Astrocyte (in vitro differentiated cells and primary cell): ENCODE measurements at regions not wholly inside any gene's neighbourhood (a gene's known extent, or its start where the extent isn't known, plus 50 kb on each side); places are given as distances from the start of the nearest gene placed in this dataset.

Experiments used
- DNase-seq: peaks from one replicate; pipeline ENCODE4 v3.0.0-alpha.2; 2010; ENCODE audit warnings: low read depth
- FAIRE-seq: peaks from 2 replicates; lab custom pipeline; 2011; peaks lifted over from hg19 to GRCh38; lab: Jason Lieb, UNC
- H2AFZ ChIP-seq: 2 replicates; pipeline ENCODE4 v1.6.0; 2012; ENCODE audit warnings: low read depth, low read length, inconsistent platforms
- H3K27ac ChIP-seq: 2 replicates; pipeline ENCODE4 v1.5.1; 2011; ENCODE audit warnings: low read depth, low read length, inconsistent platforms
- H3K27me3 ChIP-seq: 2 replicates; pipeline ENCODE4 v1.6.0; 2011; ENCODE audit warnings: low read length, inconsistent platforms; ENCODE audit not compliant: insufficient read depth
- H3K36me3 ChIP-seq: 2 replicates; pipeline ENCODE4 v1.5.1; 2011; ENCODE audit warnings: low read length, inconsistent platforms; ENCODE audit not compliant: insufficient read depth
- H3K4me1 ChIP-seq: 2 replicates; pipeline ENCODE4 v1.5.1; 2011; ENCODE audit warnings: low read length, inconsistent platforms; ENCODE audit not compliant: insufficient read depth
- H3K4me2 ChIP-seq: 2 replicates; pipeline ENCODE4 v1.6.0; 2012; ENCODE audit warnings: low read length, inconsistent platforms
- H3K4me3 ChIP-seq: 2 replicates; pipeline ENCODE4 v1.5.1; 2011; ENCODE audit warnings: low read depth, mild to moderate bottlenecking, low read length, inconsistent platforms; ENCODE audit not compliant: insufficient read depth
- H3K79me2 ChIP-seq: 2 replicates; pipeline ENCODE4 v1.6.0; 2012; ENCODE audit warnings: mild to moderate bottlenecking, low read length, inconsistent platforms; ENCODE audit not compliant: insufficient read depth
- H3K9ac ChIP-seq: 2 replicates; pipeline ENCODE4 v1.6.0; 2012; ENCODE audit warnings: mild to moderate bottlenecking, low read length, inconsistent platforms
- H3K9me3 ChIP-seq: 2 replicates; pipeline ENCODE4 v1.5.1; 2012; ENCODE audit warnings: low read depth, mild to moderate bottlenecking, low read length, inconsistent platforms; ENCODE audit not compliant: insufficient read depth
- H4K20me1 ChIP-seq: 2 replicates; pipeline ENCODE4 v1.6.0; 2012; ENCODE audit warnings: low read length, inconsistent platforms; ENCODE audit not compliant: insufficient read depth
- H3K27ac Mint-ChIP-seq: one replicate; pipeline ENCODE4 v1.8.0; 2021; ENCODE audit warnings: mild to moderate bottlenecking, mixed read lengths; ENCODE audit not compliant: unreplicated experiment
- H3K27me3 Mint-ChIP-seq: one replicate; pipeline ENCODE4 v1.8.0; 2021; ENCODE audit warnings: low read depth, mixed read lengths; ENCODE audit not compliant: unreplicated experiment
- H3K36me3 Mint-ChIP-seq: one replicate; pipeline ENCODE4 v1.8.0; 2021; ENCODE audit warnings: low read depth, mixed read lengths; ENCODE audit not compliant: unreplicated experiment
- H3K4me1 Mint-ChIP-seq: one replicate; pipeline ENCODE4 v1.8.0; 2021; ENCODE audit warnings: low read depth, mixed read lengths; ENCODE audit not compliant: unreplicated experiment
- H3K4me3 Mint-ChIP-seq: one replicate; pipeline ENCODE4 v1.8.0; 2021; ENCODE audit warnings: mild to moderate bottlenecking, moderate library complexity, mixed read lengths; ENCODE audit not compliant: unreplicated experiment
- H3K9me3 Mint-ChIP-seq: one replicate; pipeline ENCODE4 v1.8.0; 2021; ENCODE audit warnings: mild to moderate bottlenecking, mixed read lengths; ENCODE audit not compliant: unreplicated experiment
- CTCF ChIP-seq: IDR thresholded peaks from 2 replicates; pipeline ENCODE4 v1.5.1; 2011; ENCODE audit warnings: low read depth, mild to moderate bottlenecking, inconsistent platforms, low read length, moderate library complexity; ENCODE audit not compliant: insufficient read depth
- EZH2 ChIP-seq: IDR thresholded peaks from 2 replicates; pipeline ENCODE4 v1.6.1; 2012; ENCODE audit warnings: mild to moderate bottlenecking, low read length, inconsistent platforms; ENCODE audit not compliant: insufficient read depth

GRCh38 chr4:137688651-137689050, 156.4 kb upstream of the PCDH18 start:
- Histone ChIP-seq H3K79me2 (no peaks in the 10 kb centered on the region), H3K4me1 (no peaks in the 10 kb centered on the region), H3K4me2 (no peak overlapping the region), H4K20me1 (no peaks in the 10 kb centered on the region), H3K27ac (no peak overlapping the region), H3K4me3 (no peak overlapping the region), H3K9me3 (no peaks in the 10 kb centered on the region), H2AFZ (no peak overlapping the region), H3K36me3 (no peaks in the 10 kb centered on the region), H3K9ac (no peak overlapping the region), H3K27me3 (no peaks in the 10 kb centered on the region)
- no peaks in the 10 kb centered on the region for H3K4me1 Mint-ChIP-seq
- DNase-seq (no peak), FAIRE-seq (no peak)
- H3K4me3 Mint-ChIP-seq, result no peak overlapping the region
- TF ChIP-seq EZH2 (no peak), CTCF (no peak)
- no peaks in the 10 kb centered on the region for H3K9me3 Mint-ChIP-seq
- H3K36me3 Mint-ChIP-seq, result no peaks in the 10 kb centered on the region
- H3K27me3 Mint-ChIP-seq, result no peaks in the 10 kb centered on the region
- H3K27ac Mint-ChIP-seq, result no peak overlapping the region

DNA sequence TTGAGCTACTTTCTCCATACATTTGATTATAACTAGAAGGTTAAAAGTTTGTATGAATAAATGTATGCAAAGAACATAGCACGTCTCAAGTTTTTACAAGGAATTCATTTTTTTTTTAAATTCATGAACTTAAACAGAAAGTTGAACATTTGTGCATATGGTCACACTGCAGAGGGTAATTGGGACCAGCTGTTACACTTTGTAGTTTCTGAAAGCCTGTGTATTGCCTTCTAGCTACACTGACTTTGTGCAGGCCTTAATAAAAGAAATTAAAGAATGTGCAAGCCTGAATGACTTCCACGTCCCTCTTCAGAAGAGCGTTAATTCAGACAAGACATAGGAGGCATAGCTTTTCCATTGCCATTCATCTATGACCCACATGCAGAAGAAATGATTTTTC, 153.1 kb upstream of the PCDH18 start:
- Mint-ChIP-seq H3K27ac (no peak overlapping the region), H3K36me3 (no peaks in the 10 kb centered on the region), H3K27me3 (no peaks in the 10 kb centered on the region), H3K9me3 (no peaks in the 10 kb centered on the region), H3K4me3 (no peak overlapping the region), H3K4me1 (no peaks in the 10 kb centered on the region)
- Histone ChIP-seq H3K36me3 (no peaks in the 10 kb centered on the region), H3K9ac (no peak overlapping the region), H3K4me3 (no peak overlapping the region), H3K27me3 (no peaks in the 10 kb centered on the region), H3K27ac (no peak overlapping the region), H4K20me1 (no peaks in the 10 kb centered on the region), H3K4me1 (no peaks in the 10 kb centered on the region), H3K9me3 (no peaks in the 10 kb centered on the region), H2AFZ (no peak overlapping the region), H3K4me2 (no peak overlapping the region), H3K79me2 (no peaks in the 10 kb centered on the region)
- no peak for FAIRE-seq
- DNase-seq, result no peak
- TF ChIP-seq CTCF (no peak), EZH2 (no peak)

GRCh38 chr4:137681081-137681480, 148.8 kb upstream of the PCDH18 start:
- TF ChIP-seq CTCF (no peak), EZH2 (no peak)
- Histone ChIP-seq H3K9me3 (no peaks in the 10 kb centered on the region), H3K4me2 (no peak overlapping the region), H2AFZ (no peak overlapping the region), H3K4me1 (no peaks in the 10 kb centered on the region), H3K9ac (no peak overlapping the region), H3K4me3 (no peak overlapping the region), H3K27ac (no peak overlapping the region), H3K36me3 (no peaks in the 10 kb centered on the region), H4K20me1 (no peaks in the 10 kb centered on the region), H3K27me3 (no peaks in the 10 kb centered on the region), H3K79me2 (no peaks in the 10 kb centered on the region)
- Mint-ChIP-seq H3K27me3 (no peaks in the 10 kb centered on the region), H3K27ac (no peak overlapping the region), H3K4me1 (peaks cover 10% of the 10 kb centered on the region), H3K9me3 (no peaks in the 10 kb centered on the region), H3K4me3 (no peak overlapping the region), H3K36me3 (no peaks in the 10 kb centered on the region)
- FAIRE-seq (peak; percentile 5), DNase-seq (no peak)
